ENCODE measurements at regions not wholly inside any gene's neighbourhood (a gene's known extent, or its start where the extent isn't known, plus 50 kb on each side); places are given as distances from the start of the nearest gene placed in this dataset.

- FAIRE-seq (no peak), DNase-seq (ENCODE audit: low read depth, low spot score) (no peak)
- TF ChIP-seq, protein P1, sequence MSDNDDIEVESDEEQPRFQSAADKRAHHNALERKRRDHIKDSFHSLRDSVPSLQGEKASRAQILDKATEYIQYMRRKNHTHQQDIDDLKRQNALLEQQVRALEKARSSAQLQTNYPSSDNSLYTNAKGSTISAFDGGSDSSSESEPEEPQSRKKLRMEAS (IDR thresholded peaks at IDR 0.05; ENCODE audit: insufficient read depth, insufficient read length) = no peak
- TF ChIP-seq EZH2 (IDR thresholded peaks at IDR 0.05; ENCODE audit: borderline replicate concordance, low read depth, low read length, severe bottlenecking) (no peak), POLR2A (IDR thresholded peaks at IDR 0.05; ENCODE audit: low read depth, low read length) (no peak)
- TF ChIP-seq, protein P2, sequence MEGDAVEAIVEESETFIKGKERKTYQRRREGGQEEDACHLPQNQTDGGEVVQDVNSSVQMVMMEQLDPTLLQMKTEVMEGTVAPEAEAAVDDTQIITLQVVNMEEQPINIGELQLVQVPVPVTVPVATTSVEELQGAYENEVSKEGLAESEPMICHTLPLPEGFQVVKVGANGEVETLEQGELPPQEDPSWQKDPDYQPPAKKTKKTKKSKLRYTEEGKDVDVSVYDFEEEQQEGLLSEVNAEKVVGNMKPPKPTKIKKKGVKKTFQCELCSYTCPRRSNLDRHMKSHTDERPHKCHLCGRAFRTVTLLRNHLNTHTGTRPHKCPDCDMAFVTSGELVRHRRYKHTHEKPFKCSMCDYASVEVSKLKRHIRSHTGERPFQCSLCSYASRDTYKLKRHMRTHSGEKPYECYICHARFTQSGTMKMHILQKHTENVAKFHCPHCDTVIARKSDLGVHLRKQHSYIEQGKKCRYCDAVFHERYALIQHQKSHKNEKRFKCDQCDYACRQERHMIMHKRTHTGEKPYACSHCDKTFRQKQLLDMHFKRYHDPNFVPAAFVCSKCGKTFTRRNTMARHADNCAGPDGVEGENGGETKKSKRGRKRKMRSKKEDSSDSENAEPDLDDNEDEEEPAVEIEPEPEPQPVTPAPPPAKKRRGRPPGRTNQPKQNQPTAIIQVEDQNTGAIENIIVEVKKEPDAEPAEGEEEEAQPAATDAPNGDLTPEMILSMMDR (IDR thresholded peaks at IDR 0.05; ENCODE audit: extremely low read depth in 1 of 2, insufficient read depth in 1 of 2, low read depth in 1 of 2, low read length in 2 of 2) = no peak
- intact Hi-C loops (cut with micrococcal nuclease) = no loop called here
- no peak overlapping the region for H2AFZ ChIP-seq (ENCODE audit: low read depth, low read length)
- no peak overlapping the region for H3K9ac ChIP-seq (replicated peaks; ENCODE audit: extremely low read depth, insufficient read depth, low read length)
- H3K36me3 ChIP-seq (ENCODE audit: control insufficient read depth in 2 of 2, extremely low read depth in 1 of 2, insufficient read depth in 2 of 2, low read length in 2 of 2) = no peaks in the 10 kb centered on the region
- no peaks in the 10 kb centered on the region for H3K27me3 ChIP-seq (ENCODE audit: control insufficient read depth in 2 of 2, insufficient read depth in 2 of 2, low read length in 2 of 2)
- no peaks in the 10 kb centered on the region for H4K20me1 ChIP-seq (replicated peaks; ENCODE audit: control insufficient read depth, extremely low read depth, insufficient read depth, low read length)
- no peaks in the 10 kb centered on the region for H3K9me3 ChIP-seq (replicated peaks; ENCODE audit: control insufficient read depth, insufficient read depth, low read length)
- H3K79me2 ChIP-seq (ENCODE audit: control insufficient read depth, insufficient read depth, low read length) = no peaks in the 10 kb centered on the region
- no peaks in the 10 kb centered on the region for H3K9me1 ChIP-seq (replicated peaks; ENCODE audit: control insufficient read depth, extremely low read depth, insufficient read depth, low read length)
- dilution Hi-C loops (cut with MboI; ENCODE audit: extremely low pct_ligation_motif_present, low sequenced_read_pairs) = no loop called here
- ChIA-PET POLR2A (no interaction called here), CTCF (interaction anchor here (1.4 kb wide), 1 partner anchor 100 kb away, joined by 4 read pairs; no protein-coding TSS in a partner anchor)
- H3K4me2 ChIP-seq (ENCODE audit: insufficient read depth, low read length) = no peak overlapping the region
- no peaks in the 10 kb centered on the region for H3K4me1 ChIP-seq (ENCODE audit: control insufficient read depth, extremely low read depth, insufficient read depth, low read length)
- BruUV-seq (replicated peaks) = no TSS peak
- no peak overlapping the region for H3K27ac ChIP-seq (ENCODE audit: insufficient read depth, low read depth, low read length)
- no peak overlapping the region for H3K4me3 ChIP-seq (replicated peaks in 1 of 3; ENCODE audit: insufficient read depth in 1 of 3, low read depth in 1 of 3, low read length in 3 of 3)
Observed at GRCh38 chr1:221335161-221336101, 406.5 kb downstream of the DUSP10 start.
